Epithelial cell of esophagus (primary cell): ENCODE measurements at regions not wholly inside any gene's neighbourhood (a gene's known extent, or its start where the extent isn't known, plus 50 kb on each side); places are given as distances from the start of the nearest gene placed in this dataset.

Experiments used
- DNase-seq: peaks from one replicate; pipeline ENCODE4 v3.0.0; 2010; ENCODE audit warnings: low read depth
- H3K4me3 ChIP-seq: 2 replicates; pipeline ENCODE4 v1.5.1; 2011; ENCODE audit warnings: mild to moderate bottlenecking, low read length, control low read depth
- TF ChIP-seq, protein P1 (sequence below): IDR thresholded peaks from 2 replicates; pipeline ENCODE4 v1.5.1; 2011; ENCODE audit warnings: low read depth, mild to moderate bottlenecking, low read length, control low read depth, inconsistent platforms; ENCODE audit not compliant: insufficient read depth; ENCODE audit errors: missing control alignments

DNA sequence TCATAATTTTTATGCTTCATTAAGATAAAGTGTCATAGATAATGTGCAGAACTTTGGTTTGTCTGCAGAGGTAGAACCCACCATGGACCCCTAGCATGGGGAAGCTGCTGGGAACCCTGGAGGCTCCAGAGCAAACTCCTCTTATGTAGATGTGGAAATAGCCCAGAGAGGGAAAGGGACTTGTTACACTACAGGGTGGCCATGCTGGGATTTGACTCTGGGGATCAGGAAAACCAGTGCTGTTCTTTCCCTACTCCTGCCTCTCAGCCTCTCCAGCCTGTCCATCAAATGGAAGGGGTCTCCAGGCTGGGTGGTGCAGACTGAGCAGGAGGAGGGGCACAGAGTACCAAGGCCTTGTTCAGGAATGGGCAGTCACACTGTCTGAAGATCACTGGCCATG, 54.2 kb downstream of the MSX1 start:
- no peak for DNase-seq
- no peak overlapping the region for H3K4me3 ChIP-seq
- TF ChIP-seq, protein P1, sequence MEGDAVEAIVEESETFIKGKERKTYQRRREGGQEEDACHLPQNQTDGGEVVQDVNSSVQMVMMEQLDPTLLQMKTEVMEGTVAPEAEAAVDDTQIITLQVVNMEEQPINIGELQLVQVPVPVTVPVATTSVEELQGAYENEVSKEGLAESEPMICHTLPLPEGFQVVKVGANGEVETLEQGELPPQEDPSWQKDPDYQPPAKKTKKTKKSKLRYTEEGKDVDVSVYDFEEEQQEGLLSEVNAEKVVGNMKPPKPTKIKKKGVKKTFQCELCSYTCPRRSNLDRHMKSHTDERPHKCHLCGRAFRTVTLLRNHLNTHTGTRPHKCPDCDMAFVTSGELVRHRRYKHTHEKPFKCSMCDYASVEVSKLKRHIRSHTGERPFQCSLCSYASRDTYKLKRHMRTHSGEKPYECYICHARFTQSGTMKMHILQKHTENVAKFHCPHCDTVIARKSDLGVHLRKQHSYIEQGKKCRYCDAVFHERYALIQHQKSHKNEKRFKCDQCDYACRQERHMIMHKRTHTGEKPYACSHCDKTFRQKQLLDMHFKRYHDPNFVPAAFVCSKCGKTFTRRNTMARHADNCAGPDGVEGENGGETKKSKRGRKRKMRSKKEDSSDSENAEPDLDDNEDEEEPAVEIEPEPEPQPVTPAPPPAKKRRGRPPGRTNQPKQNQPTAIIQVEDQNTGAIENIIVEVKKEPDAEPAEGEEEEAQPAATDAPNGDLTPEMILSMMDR: no peak

DNA sequence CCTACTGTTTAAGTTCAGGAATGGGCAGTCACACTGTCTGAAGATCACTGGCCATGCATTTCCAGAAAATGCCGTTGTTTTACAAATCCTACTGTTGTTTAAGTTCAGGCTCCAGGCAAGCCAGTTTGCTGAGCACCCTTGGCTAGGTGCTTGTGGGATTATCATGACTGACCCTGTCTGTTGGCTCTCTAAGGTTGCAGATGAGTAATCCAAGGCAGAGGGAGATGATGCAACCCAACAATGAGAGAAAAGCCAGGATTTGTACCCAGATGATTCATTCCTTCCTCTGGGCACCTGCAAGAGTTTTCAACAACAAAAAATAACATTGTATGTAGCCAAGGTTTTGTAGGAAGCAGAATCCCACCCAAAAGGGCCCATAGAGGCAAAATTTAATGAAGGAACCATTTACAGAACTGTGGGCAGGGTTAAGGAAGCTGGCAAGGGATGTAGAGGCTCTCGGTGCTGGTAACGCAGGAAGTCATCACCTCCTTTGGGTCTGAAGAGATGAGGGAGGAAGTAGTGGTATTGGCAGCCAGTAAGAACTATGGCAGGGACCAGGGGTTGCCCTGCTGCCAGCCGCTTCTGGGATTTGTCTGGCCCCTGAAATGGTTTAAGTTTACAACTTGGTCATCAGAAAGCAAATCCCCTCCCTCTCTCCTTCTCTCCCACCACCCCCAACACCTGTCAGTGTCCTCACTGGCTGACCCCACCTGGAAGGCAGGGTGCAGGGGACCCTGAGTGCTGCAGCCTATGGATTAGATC, 54.8 kb downstream of the MSX1 start:
- peak; percentile 47 for DNase-seq
- TF ChIP-seq, protein P1: no peak
- H3K4me3 ChIP-seq: no peak overlapping the region

DNA sequence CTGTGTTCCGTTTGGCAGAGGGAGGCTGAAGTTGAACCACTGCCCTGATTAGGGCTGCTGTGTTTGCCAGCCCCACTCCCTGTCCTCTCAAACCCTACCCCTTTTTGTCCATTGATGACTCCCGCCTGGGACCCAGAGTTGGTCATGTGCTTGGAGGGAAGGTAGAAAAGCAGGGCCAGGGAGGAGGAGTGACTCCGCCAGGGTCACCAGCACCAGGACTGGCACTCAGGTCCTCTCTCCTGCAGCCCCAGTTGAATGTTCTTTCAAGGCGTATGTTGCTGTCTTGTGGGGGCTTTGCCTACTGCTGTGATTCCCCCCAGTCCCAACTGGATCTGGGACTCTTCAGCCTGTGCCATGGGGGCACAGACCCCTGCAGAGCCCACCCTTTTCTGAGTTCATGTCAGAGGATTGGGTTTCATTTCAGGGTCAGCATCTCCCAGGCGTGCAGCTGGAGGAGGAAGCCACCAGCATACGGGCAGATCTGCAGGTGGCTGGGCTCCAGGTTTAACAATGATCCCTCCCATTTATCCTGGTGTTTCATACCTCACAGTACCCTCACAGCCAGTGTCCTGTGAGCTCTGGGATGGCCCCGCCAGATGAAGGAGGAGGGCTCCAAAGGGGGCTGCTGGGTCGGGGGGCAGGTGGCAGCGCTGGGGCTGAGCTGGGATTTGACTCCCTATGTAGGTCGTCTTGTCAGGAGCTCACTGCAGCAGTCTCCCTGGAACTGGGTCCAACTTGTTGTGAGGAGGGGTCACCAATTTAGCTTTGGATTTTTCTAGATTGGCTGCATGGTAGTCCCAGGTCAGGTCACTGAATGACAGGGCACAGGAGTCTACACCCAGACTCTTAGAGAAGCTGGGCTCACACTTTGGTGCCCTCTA, 55.7 kb downstream of the MSX1 start:
- TF ChIP-seq, protein P1: no peak
- no peak overlapping the region for H3K4me3 ChIP-seq
- DNase-seq: no peak

DNA sequence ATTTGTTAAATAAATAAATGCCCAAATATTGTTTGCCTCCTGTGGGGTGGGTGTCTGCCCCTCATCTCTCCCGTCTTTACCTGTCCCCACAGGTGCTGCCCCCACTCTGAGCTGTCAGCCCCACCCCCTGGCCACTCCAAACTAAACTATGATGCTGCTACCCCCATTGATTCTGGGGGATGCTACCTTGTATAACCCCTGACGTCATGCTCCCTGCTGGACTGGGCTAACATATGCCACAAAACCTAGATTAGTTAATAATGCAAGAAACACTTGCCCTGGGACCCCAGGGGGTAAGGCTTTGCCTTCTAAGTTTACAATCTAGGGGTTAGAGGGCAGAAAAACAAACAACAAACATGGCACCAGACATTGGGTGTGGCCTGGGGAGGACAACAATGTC, 58.6 kb downstream of the MSX1 start:
- TF ChIP-seq, protein P1: no peak
- no peak for DNase-seq
- H3K4me3 ChIP-seq: no peak overlapping the region

DNA sequence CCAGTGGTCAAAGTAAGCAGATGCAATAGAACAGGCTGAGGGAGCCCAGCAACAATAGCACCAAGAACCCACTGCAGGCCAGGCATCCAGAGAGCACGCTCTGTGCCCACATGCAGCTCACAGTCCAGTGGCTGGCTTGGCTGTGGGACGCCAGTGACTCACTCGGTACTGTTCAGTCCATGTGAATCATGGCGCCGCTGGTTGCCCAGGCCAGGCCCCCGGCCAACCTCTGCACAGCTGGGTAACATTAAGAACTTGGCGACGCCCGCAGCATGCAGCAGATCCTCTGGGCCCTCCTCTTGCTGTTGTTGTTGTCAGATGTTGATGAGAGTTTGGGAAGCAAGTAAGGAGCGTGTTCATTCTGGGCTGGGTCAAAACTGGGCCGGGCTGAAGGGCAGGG, 60.5 kb downstream of the MSX1 start:
- TF ChIP-seq, protein P1: no peak

DNA sequence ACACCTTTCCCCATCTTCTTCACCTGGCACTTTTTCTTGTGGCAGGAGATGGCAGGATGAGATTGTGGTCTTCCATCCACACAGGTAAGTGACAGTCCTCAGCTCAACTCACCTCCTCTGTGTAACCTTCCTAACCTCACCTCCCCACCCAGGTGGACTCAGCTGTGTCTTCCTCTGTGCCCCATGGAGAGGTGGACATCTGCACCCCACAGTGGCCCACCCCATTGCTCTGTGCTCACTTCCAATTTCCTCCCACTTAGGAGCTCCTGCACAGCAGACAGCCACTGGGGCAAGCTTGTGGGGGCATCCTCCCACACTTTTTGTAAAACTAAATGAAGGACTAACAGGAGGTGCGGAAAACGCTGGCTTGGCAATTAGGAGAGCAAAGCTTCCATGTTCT, 61.6 kb downstream of the MSX1 start:
- no peak for DNase-seq
- TF ChIP-seq, protein P1: no peak
- no peak overlapping the region for H3K4me3 ChIP-seq

More for the DNA sequence above, 60.5 kb downstream of the MSX1 start:
- H3K4me3 ChIP-seq: no peak overlapping the region
- no peak for DNase-seq
